ENCODE measurements at regions not wholly inside any gene's neighbourhood (a gene's known extent, or its start where the extent isn't known, plus 50 kb on each side); places are given as distances from the start of the nearest gene placed in this dataset.

- Histone ChIP-seq H3K4me1 (no peaks in the 10 kb centered on the region), H3K4me3 (no peak overlapping the region), H3K27ac (no peak overlapping the region), H3K36me3 (no peaks in the 10 kb centered on the region), H3K27me3 (no peaks in the 10 kb centered on the region), H3K9me3 (no peaks in the 10 kb centered on the region)
- TF ChIP-seq, protein P1, sequence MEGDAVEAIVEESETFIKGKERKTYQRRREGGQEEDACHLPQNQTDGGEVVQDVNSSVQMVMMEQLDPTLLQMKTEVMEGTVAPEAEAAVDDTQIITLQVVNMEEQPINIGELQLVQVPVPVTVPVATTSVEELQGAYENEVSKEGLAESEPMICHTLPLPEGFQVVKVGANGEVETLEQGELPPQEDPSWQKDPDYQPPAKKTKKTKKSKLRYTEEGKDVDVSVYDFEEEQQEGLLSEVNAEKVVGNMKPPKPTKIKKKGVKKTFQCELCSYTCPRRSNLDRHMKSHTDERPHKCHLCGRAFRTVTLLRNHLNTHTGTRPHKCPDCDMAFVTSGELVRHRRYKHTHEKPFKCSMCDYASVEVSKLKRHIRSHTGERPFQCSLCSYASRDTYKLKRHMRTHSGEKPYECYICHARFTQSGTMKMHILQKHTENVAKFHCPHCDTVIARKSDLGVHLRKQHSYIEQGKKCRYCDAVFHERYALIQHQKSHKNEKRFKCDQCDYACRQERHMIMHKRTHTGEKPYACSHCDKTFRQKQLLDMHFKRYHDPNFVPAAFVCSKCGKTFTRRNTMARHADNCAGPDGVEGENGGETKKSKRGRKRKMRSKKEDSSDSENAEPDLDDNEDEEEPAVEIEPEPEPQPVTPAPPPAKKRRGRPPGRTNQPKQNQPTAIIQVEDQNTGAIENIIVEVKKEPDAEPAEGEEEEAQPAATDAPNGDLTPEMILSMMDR (IDR thresholded peaks at IDR 0.05) = no peak
- TF ChIP-seq POLR2A (IDR thresholded peaks at IDR 0.05) (no peak), EP300 (IDR thresholded peaks at IDR 0.05) (no peak)
- no peak for DNase-seq (ENCODE audit: low spot score in 2 of 2)
- WGBS, 2 donors = 50 to 56% methylated on average over 6 of the region's 6 CpGs
Observed at GRCh38 chr12:66960704-66961690, 282.1 kb upstream of the GRIP1 start.

GRCh38 chr12:66962290-66962689 lies 283.4 kb upstream of the GRIP1 start:
- 75 to 81% methylated on average over 9 of the region's 9 CpGs for WGBS, 2 donors
- TF ChIP-seq POLR2A (IDR thresholded peaks at IDR 0.05) = no peak
- TF ChIP-seq EP300 (IDR thresholded peaks at IDR 0.05) = no peak
- TF ChIP-seq, protein P1 (IDR thresholded peaks at IDR 0.05) = no peak
- Histone ChIP-seq H3K36me3 (no peaks in the 10 kb centered on the region), H3K9me3 (no peaks in the 10 kb centered on the region), H3K4me3 (no peak overlapping the region), H3K4me1 (no peaks in the 10 kb centered on the region), H3K27ac (no peak overlapping the region), H3K27me3 (no peaks in the 10 kb centered on the region)
- DNase-seq (ENCODE audit: low spot score in 2 of 2) = no peak

- H3K27me3 ChIP-seq = no peaks in the 10 kb centered on the region
- no peak overlapping the region for H3K27ac ChIP-seq
- H3K4me3 ChIP-seq = no peak overlapping the region
- no peak for DNase-seq (ENCODE audit: low spot score in 2 of 2)
- 86 to 88% methylated on average over 4 of the region's 4 CpGs for WGBS, 2 donors
- no peaks in the 10 kb centered on the region for H3K36me3 ChIP-seq
- no peak for TF ChIP-seq POLR2A (IDR thresholded peaks at IDR 0.05)
- no peak for TF ChIP-seq EP300 (IDR thresholded peaks at IDR 0.05)
- TF ChIP-seq, protein P1 (IDR thresholded peaks at IDR 0.05) = no peak
- no peaks in the 10 kb centered on the region for H3K4me1 ChIP-seq
- no peaks in the 10 kb centered on the region for H3K9me3 ChIP-seq
Observed at GRCh38 chr12:66963901-66964300, 285.0 kb upstream of the GRIP1 start.

- no peaks in the 10 kb centered on the region for H3K4me1 ChIP-seq
- no peak for DNase-seq (ENCODE audit: low spot score in 2 of 2)
- 53 to 54% methylated on average over 2 of the region's 2 CpGs for WGBS, 2 donors
- H3K9me3 ChIP-seq = no peaks in the 10 kb centered on the region
- no peak overlapping the region for H3K27ac ChIP-seq
- no peaks in the 10 kb centered on the region for H3K27me3 ChIP-seq
- TF ChIP-seq EP300 (IDR thresholded peaks at IDR 0.05) (no peak), POLR2A (IDR thresholded peaks at IDR 0.05) (no peak)
- TF ChIP-seq, protein P1 (IDR thresholded peaks at IDR 0.05) = no peak
- no peak overlapping the region for H3K4me3 ChIP-seq
- no peaks in the 10 kb centered on the region for H3K36me3 ChIP-seq
Observed at GRCh38 chr12:66964629-66965028, 285.8 kb upstream of the GRIP1 start.

- H3K36me3 ChIP-seq = no peaks in the 10 kb centered on the region
- no peaks in the 10 kb centered on the region for H3K27me3 ChIP-seq
- no peaks in the 10 kb centered on the region for H3K9me3 ChIP-seq
- 74 to 75% methylated on average over 1 of the region's 1 CpG for WGBS, 2 donors
- DNase-seq (ENCODE audit: low spot score in 2 of 2) = no peak
- H3K4me1 ChIP-seq = no peaks in the 10 kb centered on the region
- no peak for TF ChIP-seq EP300 (IDR thresholded peaks at IDR 0.05)
- no peak for TF ChIP-seq POLR2A (IDR thresholded peaks at IDR 0.05)
- TF ChIP-seq, protein P1 (IDR thresholded peaks at IDR 0.05) = no peak
- H3K27ac ChIP-seq = no peak overlapping the region
- H3K4me3 ChIP-seq = no peak overlapping the region
Observed at GRCh38 chr12:66965621-66966020, 286.7 kb upstream of the GRIP1 start.

Data from tibial nerve (tissue), 4 donors.